MM.1S (cell line): ENCODE measurements at regions not wholly inside any gene's neighbourhood (a gene's known extent, or its start where the extent isn't known, plus 50 kb on each side); places are given as distances from the start of the nearest gene placed in this dataset.

Experiments used
- EZH2phosphoT487 ChIP-seq: fragments of 300-600 bp; sonication (generic); IDR thresholded peaks from 2 replicates; pipeline ENCODE4 v1.6.1; 2018; ENCODE audit warnings: antibody characterized with exemption, low read length
- TF ChIP-seq, protein P1 (sequence below): fragments of 300-600 bp; sonication (generic); IDR thresholded peaks from 2 replicates; pipeline ENCODE4 v1.5.1; 2016; ENCODE audit warnings: antibody characterized with exemption, low read length, mixed read lengths

GRCh38 chr1:56382929-56383328, 196.4 kb downstream of the PLPP3 start:
- TF ChIP-seq EZH2phosphoT487 = no peak
- TF ChIP-seq, protein P1, sequence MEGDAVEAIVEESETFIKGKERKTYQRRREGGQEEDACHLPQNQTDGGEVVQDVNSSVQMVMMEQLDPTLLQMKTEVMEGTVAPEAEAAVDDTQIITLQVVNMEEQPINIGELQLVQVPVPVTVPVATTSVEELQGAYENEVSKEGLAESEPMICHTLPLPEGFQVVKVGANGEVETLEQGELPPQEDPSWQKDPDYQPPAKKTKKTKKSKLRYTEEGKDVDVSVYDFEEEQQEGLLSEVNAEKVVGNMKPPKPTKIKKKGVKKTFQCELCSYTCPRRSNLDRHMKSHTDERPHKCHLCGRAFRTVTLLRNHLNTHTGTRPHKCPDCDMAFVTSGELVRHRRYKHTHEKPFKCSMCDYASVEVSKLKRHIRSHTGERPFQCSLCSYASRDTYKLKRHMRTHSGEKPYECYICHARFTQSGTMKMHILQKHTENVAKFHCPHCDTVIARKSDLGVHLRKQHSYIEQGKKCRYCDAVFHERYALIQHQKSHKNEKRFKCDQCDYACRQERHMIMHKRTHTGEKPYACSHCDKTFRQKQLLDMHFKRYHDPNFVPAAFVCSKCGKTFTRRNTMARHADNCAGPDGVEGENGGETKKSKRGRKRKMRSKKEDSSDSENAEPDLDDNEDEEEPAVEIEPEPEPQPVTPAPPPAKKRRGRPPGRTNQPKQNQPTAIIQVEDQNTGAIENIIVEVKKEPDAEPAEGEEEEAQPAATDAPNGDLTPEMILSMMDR = no peak
